ENCODE measurements at regions not wholly inside any gene's neighbourhood (a gene's known extent, or its start where the extent isn't known, plus 50 kb on each side); places are given as distances from the start of the nearest gene placed in this dataset.
A peak's percentile ranks its signal among the peaks of the same experiment; 100 is the strongest.

DNA sequence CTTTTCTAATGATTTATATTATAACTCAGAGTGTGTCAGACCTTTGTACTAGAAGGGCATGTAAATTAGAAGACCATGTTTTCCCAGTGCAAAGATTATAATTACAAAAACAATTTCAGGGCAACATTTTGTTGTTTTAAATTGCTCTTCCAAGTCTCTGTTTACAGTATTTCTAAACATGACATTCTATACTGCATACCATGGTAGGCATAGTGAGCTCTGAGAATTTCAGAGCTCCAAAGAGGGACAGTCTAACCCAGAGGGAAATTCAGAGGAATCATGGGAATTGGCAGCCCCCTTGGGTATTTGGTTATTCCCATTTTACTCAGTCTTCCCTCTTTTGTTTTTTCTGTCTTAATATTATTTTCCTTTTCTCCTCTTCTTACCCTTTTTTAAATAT, 361.5 kb upstream of the SEMA6D start:
- no peak for DNase-seq

DNA sequence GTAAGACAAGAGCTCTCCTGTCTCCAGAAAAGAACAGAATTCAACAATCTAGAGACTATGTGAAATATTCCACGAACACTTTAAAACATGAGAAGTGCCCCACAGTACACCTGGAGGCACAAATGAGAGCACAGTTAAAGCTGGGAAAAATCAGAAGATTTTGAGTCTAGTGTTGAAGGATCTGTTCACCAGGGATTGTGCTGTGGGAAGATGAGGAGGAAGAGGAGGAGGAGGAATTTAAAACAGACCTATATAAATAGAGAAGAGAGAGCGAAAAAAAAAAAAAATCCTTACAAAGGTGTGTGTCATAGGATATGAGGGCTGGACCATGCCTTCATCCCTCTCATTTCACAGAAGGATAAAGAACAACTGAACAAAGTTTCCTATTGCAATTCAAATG, 361.0 kb upstream of the SEMA6D start:
- DNase-seq: no peak

DNA sequence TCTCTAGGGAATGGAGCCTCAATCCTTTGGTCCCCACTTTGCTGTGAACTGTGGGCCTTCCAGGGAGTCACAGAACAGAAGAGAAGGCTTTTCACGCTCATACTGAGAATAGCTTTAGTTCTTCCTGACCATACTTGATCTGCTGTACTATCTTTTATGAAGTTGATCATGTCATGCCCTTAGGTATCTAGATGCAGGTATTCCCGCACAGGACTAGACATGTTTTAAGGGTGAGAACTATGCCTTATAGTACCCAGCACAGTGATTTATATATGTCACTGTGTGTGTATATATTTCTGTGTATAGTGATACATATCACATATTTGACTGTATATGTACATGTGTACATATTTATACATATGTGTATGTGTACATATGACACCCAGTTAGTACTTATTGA, 358.4 kb upstream of the SEMA6D start:
- no peak for DNase-seq

DNA sequence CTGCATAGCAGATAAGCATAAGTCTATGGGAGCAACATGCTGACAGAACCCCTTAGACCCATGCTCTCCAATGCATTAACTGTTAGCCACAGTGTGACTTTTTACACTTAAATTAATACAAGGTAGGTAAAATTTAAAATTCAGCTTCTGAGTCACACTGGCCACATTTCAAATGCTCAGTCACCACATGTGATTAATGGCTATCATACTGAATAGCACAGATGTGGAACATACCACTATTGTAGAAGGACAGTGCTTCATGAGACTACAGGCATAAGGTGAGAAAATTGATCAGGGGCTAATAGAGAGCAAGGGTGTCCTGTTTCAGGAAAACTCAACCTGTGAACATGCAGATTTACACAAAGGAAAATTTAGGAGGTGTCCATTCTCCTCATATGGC, 357.0 kb upstream of the SEMA6D start:
- no peak for DNase-seq

DNA sequence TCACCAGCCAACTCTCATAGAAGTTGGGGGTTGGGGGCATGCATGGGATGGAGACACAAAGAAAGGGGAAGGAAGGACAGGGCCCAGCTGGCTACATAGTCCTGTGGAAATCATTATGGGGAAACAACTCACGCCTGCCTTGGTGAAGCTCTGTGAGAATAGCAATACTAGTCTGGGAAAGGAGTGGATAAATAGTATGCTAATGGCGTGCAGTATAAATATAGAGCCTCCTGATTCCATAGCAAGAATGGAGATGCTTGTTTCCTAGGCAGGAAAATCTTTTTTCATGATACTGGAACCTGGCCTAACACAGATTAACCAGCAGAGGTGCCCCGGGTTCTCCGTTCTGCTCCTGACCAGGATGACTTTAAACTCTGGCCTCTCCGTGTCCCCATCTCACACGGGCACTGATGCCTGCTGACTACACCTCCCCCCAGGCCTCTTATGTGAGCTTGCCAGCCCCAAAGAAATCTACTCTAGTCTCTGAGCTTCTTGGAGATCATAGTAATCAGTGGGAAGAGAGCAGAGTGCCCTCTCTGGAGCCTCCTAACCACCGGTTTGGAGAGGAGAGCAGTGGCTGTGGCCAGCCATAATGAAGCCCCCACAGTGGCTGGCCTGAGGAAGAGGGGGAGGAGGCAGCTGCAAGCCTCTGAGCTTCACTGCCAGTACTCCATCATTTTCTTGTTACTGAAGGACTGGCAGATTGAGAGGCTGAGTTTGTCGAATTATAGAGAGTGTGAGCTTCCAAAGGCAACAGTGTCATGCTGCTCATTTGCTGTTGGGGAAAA, 355.0 kb upstream of the SEMA6D start:
- no peak for DNase-seq

DNA sequence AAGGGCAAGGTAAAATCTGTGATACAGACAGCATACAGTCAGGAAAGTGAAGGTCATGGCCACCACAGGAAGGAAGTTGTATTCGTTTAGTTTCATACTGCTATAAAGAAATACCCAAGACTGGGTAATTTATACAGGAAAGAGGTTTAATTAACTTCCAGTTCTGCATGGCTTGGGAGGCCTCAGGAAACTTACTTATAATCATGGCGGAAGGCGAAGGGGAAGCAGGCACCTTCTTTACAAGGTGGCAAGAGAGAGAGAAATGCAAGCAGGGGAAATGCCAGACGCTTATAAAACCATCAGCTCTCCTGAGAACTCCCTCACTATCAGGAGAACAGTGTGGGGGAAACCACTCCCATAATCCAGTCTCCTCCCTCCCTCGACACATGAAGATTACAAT, 353.7 kb upstream of the SEMA6D start:
- no peak for DNase-seq

DNA sequence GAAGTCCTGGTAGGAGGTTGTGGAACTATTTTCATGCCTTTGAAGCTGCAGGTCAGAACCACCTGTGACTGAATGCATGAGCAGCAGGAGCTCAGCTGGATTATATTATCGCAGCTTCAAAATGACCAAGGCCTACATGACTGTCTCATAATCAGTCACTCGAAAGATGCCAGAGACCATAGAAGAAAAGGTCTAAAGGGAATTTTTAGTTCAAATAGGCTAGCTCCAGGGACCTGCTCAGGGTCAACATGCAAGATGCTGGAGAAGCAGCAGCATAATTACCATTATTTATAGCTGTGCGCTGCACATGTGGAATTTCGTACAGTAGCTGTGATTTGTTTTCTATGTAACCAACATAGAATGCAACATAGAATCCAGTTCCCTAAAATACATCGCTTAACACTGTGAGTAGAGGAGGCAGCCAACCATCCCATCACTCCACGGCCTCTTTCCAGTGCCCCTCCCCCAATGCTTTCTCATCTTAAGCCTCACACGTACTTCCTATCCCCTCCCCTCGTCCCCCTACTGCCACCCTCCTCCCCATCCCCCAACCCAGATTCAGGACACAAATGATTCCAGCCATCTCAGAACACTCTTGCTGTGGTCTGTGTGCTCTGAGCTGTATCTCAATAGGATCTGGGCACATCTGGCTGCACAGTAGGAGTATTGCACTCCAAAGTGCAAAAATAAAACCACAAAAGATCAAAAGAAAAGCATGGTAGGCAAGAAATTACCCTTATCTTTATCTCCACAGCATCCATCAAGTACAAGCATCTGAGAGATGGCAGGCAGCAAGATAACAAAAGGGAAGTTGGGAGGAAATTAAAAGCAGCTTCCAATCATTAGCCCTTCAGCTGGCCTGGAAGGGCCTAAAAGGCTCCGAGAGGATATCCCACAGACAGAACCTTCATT, 352.8 kb upstream of the SEMA6D start:
- no peak for DNase-seq

DNA sequence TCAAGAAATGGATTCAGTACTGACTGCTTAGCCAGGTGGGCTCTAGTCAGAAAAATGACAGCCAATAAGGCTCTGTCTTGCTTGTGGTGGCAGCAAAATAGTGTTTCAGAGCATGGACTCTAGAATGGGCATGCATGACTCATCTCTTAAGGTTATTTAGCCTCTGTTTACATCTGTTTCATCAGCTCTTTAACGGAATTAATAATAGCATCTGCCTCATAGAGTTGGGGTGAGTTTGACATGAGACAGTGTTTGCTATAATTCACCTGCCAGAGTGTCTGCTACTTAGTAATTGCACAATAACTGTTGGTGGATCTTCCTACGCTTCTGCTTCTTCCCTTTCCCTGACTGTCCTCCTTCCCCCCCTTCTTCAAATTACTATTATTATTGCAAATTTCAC, 350.4 kb upstream of the SEMA6D start:
- DNase-seq: no peak

DNA sequence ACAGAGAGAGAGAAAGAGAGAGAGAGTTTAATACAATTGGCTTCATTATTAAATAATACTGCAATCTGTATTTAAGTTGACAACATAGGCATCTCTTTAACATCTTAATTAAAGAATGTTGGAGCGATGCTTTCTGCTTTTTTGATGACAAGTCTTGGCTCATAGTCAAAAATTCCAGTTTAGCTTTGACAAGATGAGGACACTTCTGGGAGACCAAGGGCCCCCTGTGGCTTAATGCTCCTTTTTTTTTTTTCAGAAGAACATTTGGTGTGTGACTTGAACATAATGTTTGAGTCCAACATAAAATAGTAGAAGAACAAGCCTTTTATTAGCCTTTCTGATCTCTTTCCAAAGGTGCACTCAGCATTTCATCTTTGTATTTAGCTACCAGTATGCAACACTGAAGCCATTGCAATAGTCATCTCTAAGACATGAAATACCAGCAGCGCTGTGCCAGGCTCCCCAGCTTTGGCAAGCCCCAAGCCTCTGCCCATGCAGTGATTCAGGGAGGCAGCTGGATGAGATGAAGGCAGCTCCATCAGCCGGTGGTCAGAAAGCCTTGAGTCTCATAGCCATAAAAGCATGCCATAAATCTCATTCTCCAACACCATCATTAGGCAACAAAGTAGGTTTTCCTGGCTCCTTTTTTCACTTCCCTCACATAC, 349.4 kb upstream of the SEMA6D start:
- DNase-seq: no peak

DNA sequence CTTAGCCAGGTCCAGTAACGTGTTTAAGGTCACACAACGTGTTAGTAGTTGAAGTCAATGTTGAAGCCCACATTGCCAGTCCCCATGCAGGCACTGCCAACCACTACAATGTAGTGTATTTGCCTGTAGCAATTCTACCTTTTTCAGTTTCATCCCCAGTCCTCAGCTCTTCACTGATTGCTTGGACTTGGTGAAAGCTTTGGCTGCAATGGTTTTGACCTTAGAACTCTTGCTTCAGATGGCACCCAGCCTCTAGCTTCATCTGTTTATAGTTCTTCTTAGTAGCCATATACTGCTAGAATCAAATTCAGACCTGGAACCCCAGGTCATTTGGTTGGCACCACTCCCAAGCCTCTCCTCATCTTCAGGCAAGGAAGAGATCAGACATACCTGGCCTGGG, 345.4 kb upstream of the SEMA6D start:
- no peak for DNase-seq

DNA sequence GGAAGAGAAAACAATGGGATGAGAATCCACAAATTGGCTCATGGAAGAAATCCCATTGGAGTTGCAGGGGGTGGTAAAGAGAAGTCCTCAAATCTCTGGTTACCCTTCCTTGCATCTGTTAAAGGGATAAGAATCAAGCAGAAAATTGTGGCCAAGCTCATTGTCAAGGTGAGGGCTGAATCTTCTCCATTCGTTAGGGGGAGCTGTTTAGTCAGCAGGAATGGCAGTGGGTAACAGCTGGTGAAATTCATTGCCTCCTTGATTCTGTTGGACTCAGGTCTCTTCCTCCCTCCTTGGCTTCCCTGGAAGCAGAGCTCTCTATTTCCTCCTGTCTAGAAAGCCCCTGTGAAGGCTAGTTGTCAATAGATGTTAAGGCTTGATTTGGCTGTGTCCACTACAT, 343.1 kb upstream of the SEMA6D start:
- DNase-seq: no peak

DNA sequence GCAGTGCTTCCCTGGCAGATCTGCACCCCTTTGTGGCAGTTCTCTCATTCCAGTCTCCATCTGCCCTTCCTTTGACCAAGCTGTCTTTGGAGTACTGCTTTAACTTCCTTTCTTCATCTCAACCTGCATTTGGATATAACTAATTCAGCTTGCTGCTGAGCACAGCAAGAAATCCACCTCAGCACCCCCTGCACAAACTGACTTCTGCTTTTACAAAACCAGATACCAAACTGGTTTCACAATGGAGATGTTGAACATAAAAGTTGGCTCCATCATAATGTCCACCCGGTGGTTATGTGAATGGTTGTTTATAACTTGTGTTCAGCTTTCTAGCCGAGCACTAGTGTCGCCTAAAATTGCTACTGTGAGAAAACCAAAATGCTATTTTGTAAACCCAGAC, 341.1 kb upstream of the SEMA6D start:
- DNase-seq: no peak

DNA sequence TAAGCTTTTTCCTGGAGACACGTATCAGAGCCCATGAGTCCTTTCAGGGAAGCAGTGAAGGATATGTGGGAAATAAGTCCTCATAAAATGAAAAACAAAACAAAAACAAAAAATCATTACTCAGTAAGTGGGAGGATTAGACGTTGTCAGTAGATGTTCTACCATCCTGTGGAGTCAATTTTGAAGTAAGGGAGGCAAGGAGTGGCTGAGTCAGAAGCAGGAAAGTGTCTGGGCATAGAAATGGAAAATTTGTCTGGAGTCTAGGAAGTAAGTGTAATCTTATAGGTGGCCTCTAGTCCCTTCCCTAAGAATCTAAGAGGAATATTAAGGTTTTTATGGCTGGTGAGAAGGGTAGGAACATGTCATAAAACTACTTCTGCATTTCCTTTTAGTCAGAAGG, 339.8 kb upstream of the SEMA6D start:
- DNase-seq: no peak

DNA sequence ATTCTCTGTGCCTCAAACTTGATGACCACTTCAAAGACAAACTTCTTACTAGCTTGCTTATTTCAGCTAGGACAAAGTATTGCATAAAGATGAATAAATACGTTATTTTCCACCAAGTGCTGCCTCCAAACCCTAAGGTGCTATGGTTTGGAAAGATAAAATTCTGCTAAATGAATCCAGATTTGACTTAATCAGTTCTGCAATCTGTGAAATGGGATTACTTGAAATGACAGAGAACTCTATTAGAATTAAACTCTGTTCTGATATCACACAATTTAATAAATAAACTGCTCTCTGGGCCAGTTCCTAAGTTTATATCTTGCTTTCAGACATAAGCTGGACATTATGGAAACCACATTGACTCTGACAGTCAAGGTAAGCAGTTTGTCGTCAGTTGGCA, 338.8 kb upstream of the SEMA6D start:
- DNase-seq: no peak

DNA sequence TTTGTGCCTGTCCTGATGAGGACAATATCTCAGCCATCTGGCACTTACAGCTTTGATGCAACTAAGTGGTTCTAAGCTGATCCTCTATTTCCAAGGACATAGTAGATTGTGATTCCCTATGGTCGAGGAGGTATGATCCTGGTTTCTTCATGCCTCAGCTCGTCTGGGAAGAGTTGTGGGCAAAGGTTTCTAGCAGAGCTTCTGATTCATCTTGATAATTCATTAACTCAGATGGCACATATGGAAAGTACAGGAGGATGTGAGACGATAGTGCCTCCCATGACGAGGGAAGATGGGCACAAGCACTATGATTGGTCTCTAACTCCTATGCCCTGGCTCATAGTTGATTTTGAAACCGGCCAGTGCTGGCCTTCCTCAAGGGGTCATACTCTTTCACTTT, 334.2 kb upstream of the SEMA6D start:
- no peak for DNase-seq

DNA sequence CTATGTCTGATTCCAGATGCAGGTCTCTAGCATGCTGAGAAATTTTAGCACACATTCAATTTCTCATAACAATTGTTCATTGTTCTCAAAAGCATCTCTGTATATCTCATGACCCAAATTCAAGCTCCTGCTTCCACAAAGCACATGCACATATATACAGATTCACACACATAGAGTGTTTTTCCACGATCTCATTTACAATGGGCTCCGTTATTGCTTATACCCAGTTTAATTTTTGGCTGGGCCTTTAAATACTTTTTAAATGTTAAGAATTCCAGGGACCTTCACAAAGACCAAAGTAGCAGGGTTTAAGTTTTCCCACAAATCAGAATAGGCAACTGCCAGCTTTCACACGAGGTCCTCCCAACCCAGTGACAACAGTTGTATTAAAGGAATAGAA, 333.5 kb upstream of the SEMA6D start:
- no peak for DNase-seq

DNA sequence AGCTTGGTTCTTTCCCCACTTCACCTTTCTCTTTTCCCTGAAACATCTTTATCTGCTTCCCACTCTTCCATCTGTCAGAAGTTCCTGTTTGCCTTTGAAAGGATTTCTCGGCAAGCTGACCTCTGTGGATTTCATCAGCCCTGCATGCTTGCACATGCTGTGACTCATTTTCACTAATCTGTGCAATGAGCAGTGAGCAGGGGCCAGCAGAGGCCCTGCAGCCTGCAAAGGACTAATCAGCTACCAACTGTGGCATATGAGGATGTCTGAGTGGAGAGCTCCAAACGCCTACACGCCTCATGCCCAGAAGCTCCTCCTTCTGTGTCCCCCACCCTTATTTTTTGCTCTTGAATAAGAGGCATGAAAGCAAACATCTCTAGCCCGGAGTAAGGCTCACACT, 333.0 kb upstream of the SEMA6D start:
- DNase-seq: no peak

DNA sequence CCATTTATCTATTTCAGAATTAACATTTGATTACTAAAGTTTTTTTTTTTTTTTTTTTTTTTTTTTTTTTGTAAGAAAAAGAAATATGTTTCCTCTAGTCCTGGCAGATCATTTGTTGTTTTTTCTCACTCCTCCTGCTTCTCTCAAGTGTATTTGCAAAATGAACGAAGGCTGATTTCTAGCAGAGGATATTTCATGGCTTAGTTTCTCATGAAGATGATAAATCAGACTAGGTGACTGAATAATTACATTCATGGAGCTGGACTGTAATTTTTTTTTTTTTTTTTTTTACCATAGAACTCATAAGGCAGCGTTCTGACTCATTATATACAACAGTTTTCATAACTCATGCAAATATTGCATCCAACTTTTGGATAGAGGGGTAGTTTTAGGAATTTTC, 332.5 kb upstream of the SEMA6D start:
- no peak for DNase-seq

DNA sequence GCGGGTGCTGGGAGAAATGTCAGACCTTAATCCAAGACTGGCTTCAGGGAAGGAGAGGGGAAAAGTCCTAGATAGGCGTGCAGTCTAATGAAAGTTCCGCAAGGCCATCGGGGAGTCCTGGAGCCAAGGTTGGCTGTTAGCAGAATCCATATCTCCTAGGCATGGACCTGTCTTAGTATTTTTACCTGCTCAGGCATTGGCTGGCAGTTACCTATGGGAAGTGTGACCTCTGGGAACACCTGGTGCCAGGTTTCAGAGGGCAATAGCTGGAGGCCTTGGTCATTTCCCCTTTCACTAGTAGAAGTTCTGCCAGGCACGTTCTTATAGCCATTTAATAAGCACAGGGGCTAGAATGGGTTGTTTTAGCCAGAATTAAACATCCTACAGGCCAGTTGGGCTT, 330.8 kb upstream of the SEMA6D start:
- DNase-seq: no peak

DNA sequence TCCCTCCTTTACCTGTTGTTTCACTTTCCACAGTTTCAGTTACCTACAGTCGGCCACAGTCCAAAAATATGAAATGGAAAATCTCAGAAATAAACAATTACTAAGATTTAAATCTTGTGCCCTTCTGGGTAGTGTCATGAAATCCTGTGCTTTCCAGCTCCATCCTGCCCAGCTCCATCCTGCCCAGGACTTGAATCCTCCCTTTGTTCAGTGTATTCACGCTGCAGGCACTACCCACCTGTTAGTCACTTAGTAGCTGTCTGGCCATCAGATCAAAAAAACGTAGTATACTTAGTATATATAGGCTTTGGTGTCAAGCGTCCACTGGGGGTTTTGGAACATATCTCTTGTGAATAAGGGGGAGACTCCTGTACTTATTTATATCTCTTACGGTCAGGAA, 329.0 kb upstream of the SEMA6D start:
- DNase-seq: no peak

DNA sequence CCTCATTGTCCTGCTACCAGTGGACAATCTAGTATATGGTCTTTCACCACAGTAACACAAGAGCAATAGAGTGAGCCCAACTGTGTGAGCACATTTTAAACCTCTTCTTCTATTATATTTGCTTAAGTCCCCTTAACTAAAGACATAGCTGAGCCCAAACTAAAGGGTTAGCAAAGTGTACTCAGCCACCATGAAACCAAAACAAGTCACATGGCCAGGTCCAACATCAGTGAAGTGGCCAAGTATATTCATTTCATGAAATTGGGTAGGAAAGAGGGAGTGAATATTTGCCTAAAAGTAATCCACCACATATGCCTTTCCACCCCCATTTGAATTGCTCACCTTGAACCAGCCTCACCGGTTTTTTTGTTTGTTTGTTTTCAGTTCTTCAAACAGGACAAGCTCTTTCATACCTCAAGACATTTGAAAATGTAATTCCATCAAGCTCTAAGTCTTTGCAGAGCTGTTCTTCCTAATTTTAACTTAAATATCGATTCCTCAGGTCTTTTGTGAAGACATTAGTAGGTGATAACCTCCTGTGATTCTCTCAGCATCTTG, 327.0 kb upstream of the SEMA6D start:
- no peak for DNase-seq

DNA sequence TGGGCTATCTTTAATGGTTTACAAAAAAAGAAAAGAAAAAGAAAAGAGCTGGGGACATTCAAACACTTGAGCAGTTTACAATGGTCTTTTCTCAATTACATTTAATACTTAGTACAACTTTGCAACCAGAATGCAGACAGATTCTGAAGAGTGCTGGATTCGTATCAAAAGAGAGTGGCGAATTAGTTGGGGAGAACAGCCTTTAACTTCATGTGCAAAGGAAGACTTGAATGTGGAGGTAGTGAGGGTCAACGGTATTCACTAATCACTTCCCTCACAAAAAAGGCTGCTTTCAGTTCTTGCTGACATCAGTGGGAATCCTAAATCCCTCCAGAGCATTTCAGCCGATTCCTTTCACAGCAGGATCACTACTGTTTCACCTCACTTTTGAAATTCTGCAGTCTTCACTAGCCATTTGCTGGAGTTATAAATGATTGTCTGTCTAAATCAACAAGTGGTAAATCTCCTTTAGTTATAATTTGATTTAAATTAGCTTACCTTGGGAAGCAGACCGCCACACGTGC, 323.0 kb upstream of the SEMA6D start:
- no peak for DNase-seq

DNA sequence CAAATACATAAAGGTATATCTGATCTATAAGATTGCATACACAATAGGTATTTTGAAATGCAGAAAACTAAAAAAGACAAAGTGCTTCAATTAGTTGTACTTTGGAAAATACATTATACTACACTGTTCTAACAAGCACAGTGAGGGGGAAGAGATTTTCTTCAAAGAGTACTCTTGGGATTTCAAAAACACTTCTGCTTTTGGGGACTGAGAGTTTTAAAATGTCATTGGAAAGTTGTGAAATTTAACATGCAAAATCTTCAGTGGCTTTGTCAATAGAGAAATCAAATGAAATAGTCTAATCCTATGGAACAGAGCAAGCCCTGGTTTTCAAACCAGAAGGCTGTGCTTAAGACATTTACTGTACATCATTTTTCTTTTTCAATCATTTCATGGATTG, 322.2 kb upstream of the SEMA6D start:
- peak; percentile 40 for DNase-seq

All from inflammatory macrophage treated with lipopolysaccharide for 4 hours (primary cell).